ENCODE measurements at regions not wholly inside any gene's neighbourhood (a gene's known extent, or its start where the extent isn't known, plus 50 kb on each side); places are given as distances from the start of the nearest gene placed in this dataset.

GRCh38 chr6:166744223-166745134 lies 117.4 kb upstream of the RPS6KA2 start:
- no peak overlapping the region for H2AFZ ChIP-seq (ENCODE audit: low read length)
- H3K79me2 ChIP-seq (ENCODE audit: insufficient read depth, low read length) = no peaks in the 10 kb centered on the region
- H3K9me2 ChIP-seq (replicated peaks; ENCODE audit: low read depth, low read length) = no peaks in the 10 kb centered on the region
- no peak overlapping the region for H3K4me3 ChIP-seq (ENCODE audit: low read length, poor library complexity, severe bottlenecking)
- no peaks in the 10 kb centered on the region for H3K27me3 ChIP-seq (ENCODE audit: insufficient read depth, low read length, poor library complexity, severe bottlenecking)
- H3K4me2 ChIP-seq (ENCODE audit: low read depth, low read length, poor library complexity, severe bottlenecking) = no peak overlapping the region
- H3K4me1 ChIP-seq (ENCODE audit: insufficient read depth, low read length, poor library complexity, severe bottlenecking) = no peaks in the 10 kb centered on the region
- no peaks in the 10 kb centered on the region for H4K20me1 ChIP-seq (ENCODE audit: insufficient read depth, low read length, poor library complexity, severe bottlenecking)
- H3K9me3 ChIP-seq (ENCODE audit: insufficient read depth, low read depth, low read length) = no peaks in the 10 kb centered on the region
- no peak overlapping the region for H3K9ac ChIP-seq (ENCODE audit: low read depth, low read length, poor library complexity, severe bottlenecking)
- no peaks in the 10 kb centered on the region for H3K36me3 ChIP-seq (ENCODE audit: insufficient read depth, low read length)
- no peaks in the 10 kb centered on the region for H3F3A ChIP-seq (ENCODE audit: low read depth)
- TF ChIP-seq EZH2phosphoT487 (IDR thresholded peaks at IDR 0.05; ENCODE audit: borderline replicate concordance) = no peak
- 0 out of 2 replicates have a peak, but pooled peaks have one; percentile 16 for TF ChIP-seq CTCF (conservative IDR thresholded peaks at IDR 0.05; ENCODE audit: low read length)

GRCh38 chr6:166743406-166744222 lies 116.6 kb upstream of the RPS6KA2 start:
- H4K20me1 ChIP-seq (ENCODE audit: insufficient read depth, low read length, poor library complexity, severe bottlenecking) = no peaks in the 10 kb centered on the region
- H3K9me3 ChIP-seq (ENCODE audit: insufficient read depth, low read depth, low read length) = no peaks in the 10 kb centered on the region
- H3K4me3 ChIP-seq (ENCODE audit: low read length, poor library complexity, severe bottlenecking) = no peak overlapping the region
- no peak for TF ChIP-seq EZH2phosphoT487 (IDR thresholded peaks at IDR 0.05; ENCODE audit: borderline replicate concordance)
- no peak for TF ChIP-seq CTCF (conservative IDR thresholded peaks at IDR 0.05; ENCODE audit: low read length)
- no peaks in the 10 kb centered on the region for H3K36me3 ChIP-seq (ENCODE audit: insufficient read depth, low read length)
- H3K79me2 ChIP-seq (ENCODE audit: insufficient read depth, low read length) = no peaks in the 10 kb centered on the region
- no peak overlapping the region for H3K4me2 ChIP-seq (ENCODE audit: low read depth, low read length, poor library complexity, severe bottlenecking)
- H3K9ac ChIP-seq (ENCODE audit: low read depth, low read length, poor library complexity, severe bottlenecking) = no peak overlapping the region
- H2AFZ ChIP-seq (ENCODE audit: low read length) = no peak overlapping the region
- no peaks in the 10 kb centered on the region for H3K9me2 ChIP-seq (replicated peaks; ENCODE audit: low read depth, low read length)
- H3F3A ChIP-seq (ENCODE audit: low read depth) = no peaks in the 10 kb centered on the region
- H3K4me1 ChIP-seq (ENCODE audit: insufficient read depth, low read length, poor library complexity, severe bottlenecking) = no peaks in the 10 kb centered on the region
- no peaks in the 10 kb centered on the region for H3K27me3 ChIP-seq (ENCODE audit: insufficient read depth, low read length, poor library complexity, severe bottlenecking)

GRCh38 chr6:166742981-166743380 lies 115.9 kb upstream of the RPS6KA2 start:
- Histone ChIP-seq H3K36me3 (ENCODE audit: insufficient read depth, low read length) (no peaks in the 10 kb centered on the region), H3K27me3 (ENCODE audit: insufficient read depth, low read length, poor library complexity, severe bottlenecking) (no peaks in the 10 kb centered on the region), H3K79me2 (ENCODE audit: insufficient read depth, low read length) (no peaks in the 10 kb centered on the region), H3F3A (ENCODE audit: low read depth) (no peaks in the 10 kb centered on the region), H3K4me1 (ENCODE audit: insufficient read depth, low read length, poor library complexity, severe bottlenecking) (no peaks in the 10 kb centered on the region), H3K9me2 (replicated peaks; ENCODE audit: low read depth, low read length) (no peaks in the 10 kb centered on the region), H3K9ac (ENCODE audit: low read depth, low read length, poor library complexity, severe bottlenecking) (no peak overlapping the region), H2AFZ (ENCODE audit: low read length) (no peak overlapping the region), H3K9me3 (ENCODE audit: insufficient read depth, low read depth, low read length) (no peaks in the 10 kb centered on the region), H3K4me2 (ENCODE audit: low read depth, low read length, poor library complexity, severe bottlenecking) (no peak overlapping the region), H4K20me1 (ENCODE audit: insufficient read depth, low read length, poor library complexity, severe bottlenecking) (no peaks in the 10 kb centered on the region), H3K4me3 (ENCODE audit: low read length, poor library complexity, severe bottlenecking) (no peak overlapping the region)
- no peak for TF ChIP-seq CTCF (conservative IDR thresholded peaks at IDR 0.05; ENCODE audit: low read length)
- TF ChIP-seq EZH2phosphoT487 (IDR thresholded peaks at IDR 0.05; ENCODE audit: borderline replicate concordance) = no peak

All from Loucy (cell line).